K562 (cell line): ENCODE measurements at regions not wholly inside any gene's neighbourhood (a gene's known extent, or its start where the extent isn't known, plus 50 kb on each side); places are given as distances from the start of the nearest gene placed in this dataset.

Source experiments
- ATAC-seq: fragments of 200-7000 bp; cut with Tn5 transposase; 3 replicates; pipeline ENCODE4 v1.9.1; 2020; ENCODE audit warnings: moderate library complexity
- BruUV-seq: library from RNA; stranded (reverse); fragments of 400-500 nt; replicated peaks from 2 replicates; lab custom pipeline; 2021; lab: Mats Ljungman, UMichigan
- CTCF ChIA-PET: fragments of 300-600 bp; formaldehyde crosslinking; extraction: SDS; loops from one replicate; lab custom pipeline; 2021; ENCODE audit warnings: low intra/inter-chr PET ratio; lab: Yijun Ruan, JAX
- POLR2A ChIA-PET: fragments of 300-600, 350-650 bp; sonication (Branson Sonifier 250); formaldehyde crosslinking; extraction: SDS; loops from one replicate; lab custom pipeline; 2021; ENCODE audit warnings: antibody characterized with exemption, inconsistent platforms; lab: Yijun Ruan, JAX
- DNase-seq, 4 experiments: peaks; one replicate each; pipeline versions ENCODE4 v3.0.0 to v3.0.0-alpha.2; 2011 to 2018; ENCODE audit warnings: low spot score in 3 of 4, mixed read lengths in 3 of 4; ENCODE audit errors: extremely low read depth in 1 of 4
- FAIRE-seq: peaks from 2 replicates; lab custom pipeline; 2011; peaks lifted over from hg19 to GRCh38; lab: Jason Lieb, UNC
- H2AFZ ChIP-seq: 2 replicates; pipeline ENCODE4 v1.6.0; 2011; ENCODE audit warnings: low read depth, low read length, control low read depth, inconsistent platforms
- H3K27ac ChIP-seq: fragments of 200-600 bp; 3 replicates; pipeline ENCODE4 v1.8.0; 2011; ENCODE audit warnings: low read depth, mild to moderate bottlenecking, control low read depth, inconsistent platforms, low read length, moderate library complexity, mixed read lengths; ENCODE audit errors: extremely low read depth
- H3K27me3 ChIP-seq, 2 experiments: fragments of 300-600 bp in 1 of 2; 2 replicates in 1 of 2; 3 replicates in 1 of 2; pipeline versions ENCODE4 v1.6.0 to v1.8.0; 2011; ENCODE audit warnings: inconsistent platforms in 2 of 2, low read length in 2 of 2, mild to moderate bottlenecking in 1 of 2, mixed read lengths in 1 of 2, moderate library complexity in 1 of 2; ENCODE audit not compliant: control insufficient read depth in 2 of 2, insufficient read depth in 2 of 2
- H3K36me3 ChIP-seq: fragments of 300-600 bp; 3 replicates; pipeline ENCODE4 v1.8.0; 2011; ENCODE audit warnings: mild to moderate bottlenecking, low read length, inconsistent platforms; ENCODE audit not compliant: control insufficient read depth, insufficient read depth
- H3K4me1 ChIP-seq, 2 experiments: fragments of 200-600 bp in 1 of 2; replicated peaks in 1 of 2; 2 replicates in 1 of 2; 3 replicates in 1 of 2; pipeline versions ENCODE4 v1.5.1 to v1.8.0; 2011; ENCODE audit warnings: inconsistent platforms in 2 of 2, low read length in 2 of 2, mild to moderate bottlenecking in 1 of 2, mixed read lengths in 1 of 2, moderate library complexity in 1 of 2; ENCODE audit not compliant: control insufficient read depth in 2 of 2, insufficient read depth in 2 of 2
- H3K4me2 ChIP-seq: 2 replicates; pipeline ENCODE4 v1.6.1; 2011; ENCODE audit warnings: low read length, control low read depth, inconsistent platforms, mixed read lengths; ENCODE audit not compliant: insufficient read depth
- H3K4me3 ChIP-seq: fragments of 200-600 bp; sonication (generic), shearing (Covaris generic); 2 replicates; pipeline ENCODE4 v1.5.1; 2016; ENCODE audit warnings: control low read depth, inconsistent platforms
- H3K79me2 ChIP-seq: fragments of 200-600 bp; 3 replicates; pipeline ENCODE4 v1.8.0; 2011; ENCODE audit warnings: low read length, inconsistent platforms; ENCODE audit not compliant: control insufficient read depth, insufficient read depth
- H3K9ac ChIP-seq, 2 experiments: 2 replicates each; pipeline versions ENCODE4 v1.6.0 to v1.6.1; 2011; ENCODE audit warnings: low read depth in 2 of 2, low read length in 2 of 2, control low read depth in 1 of 2, inconsistent platforms in 1 of 2, mild to moderate bottlenecking in 1 of 2, mixed read lengths in 1 of 2; ENCODE audit not compliant: insufficient read depth in 1 of 2
- H3K9me1 ChIP-seq: one replicate; pipeline ENCODE4 v1.6.0; 2011; ENCODE audit warnings: inconsistent platforms, mild to moderate bottlenecking, low read length, moderate library complexity; ENCODE audit not compliant: control insufficient read depth, insufficient read depth
- H3K9me3 ChIP-seq: replicated peaks from 2 replicates; pipeline ENCODE4 v1.5.1; 2011; ENCODE audit warnings: low read depth, low read length, inconsistent platforms; ENCODE audit not compliant: control insufficient read depth, insufficient read depth
- H4K20me1 ChIP-seq: replicated peaks from 2 replicates; pipeline ENCODE4 v1.6.1; 2011; ENCODE audit warnings: low read length, inconsistent platforms, mixed read lengths; ENCODE audit not compliant: control insufficient read depth, insufficient read depth
- CREBBP ChIP-seq: IDR thresholded peaks from one replicate; pipeline ENCODE4 v1.6.1; 2012; ENCODE audit warnings: low read depth, mild to moderate bottlenecking, control low read depth, inconsistent platforms, low read length
- KAT8 ChIP-seq: fragments of 450-650 bp; IDR thresholded peaks from 2 replicates; pipeline ENCODE4 v1.6.1; 2016; ENCODE audit warnings: low read depth, mild to moderate bottlenecking
- NFXL1 ChIP-seq: fragments of 450-650 bp; formaldehyde crosslinking; IDR thresholded peaks from 2 replicates; pipeline ENCODE4 v1.4.0; 2021; ENCODE audit warnings: mild to moderate bottlenecking
- NR0B1 ChIP-seq: fragments of 450-650 bp; IDR thresholded peaks from one replicate; pipeline ENCODE4 v1.6.1; 2018; ENCODE audit warnings: mild to moderate bottlenecking, moderate library complexity; ENCODE audit not compliant: partially characterized antibody
- NR4A1 ChIP-seq, 2 experiments: fragments of 250-450 bp in 1 of 2; fragments of 450-650 bp in 1 of 2; sonication (Bioruptor Pico) in 1 of 2; IDR thresholded peaks; 2 replicates each; pipeline versions ENCODE4 v1.4.0 to v1.6.1; 2016 to 2020; ENCODE audit warnings: mild to moderate bottlenecking in 2 of 2, missing compliant biosample characterization in 1 of 2, missing genetic modification characterization in 1 of 2, moderate library complexity in 1 of 2
- PHTF2 ChIP-seq: fragments of 250-450 bp; sonication (Bioruptor Pico); IDR thresholded peaks from 2 replicates; pipeline ENCODE4 v1.5.0; 2021; ENCODE audit warnings: mild to moderate bottlenecking
- TRIM28 ChIP-seq: fragments of 450-650 bp; IDR thresholded peaks from 2 replicates; pipeline ENCODE4 v1.6.1; 2017
- ZFP30 ChIP-seq: fragments of 250-450 bp; sonication (Bioruptor Pico); IDR thresholded peaks from 2 replicates; pipeline ENCODE4 v1.8.0; 2022; ENCODE audit warnings: moderate library complexity, mild to moderate bottlenecking, inconsistent platforms, borderline replicate concordance
- ZNF764 ChIP-seq: fragments of 250-450 bp; sonication (Bioruptor Pico); IDR thresholded peaks from 2 replicates; pipeline ENCODE4 v1.4.0; 2020; ENCODE audit warnings: low read depth, mild to moderate bottlenecking, moderate library complexity
- whole genome bisulfite sequencing: fragments of 100-300 bp; shearing (Covaris generic); methylation state at CpG from one replicate; pipeline ENCODE4 v1.1.6; 2016; ENCODE audit warnings: low coverage, mixed read lengths; ENCODE audit not compliant: insufficient coverage; ENCODE audit errors: missing lambda C conversion rate; 5-methylcytosine and 5-hydroxymethylcytosine counted together
- in situ Hi-C: fragments of 300-500 bp; cut with MboI; formaldehyde crosslinking; loops from 4 replicates; pipeline ENCODE4 v1.15.0; 2018; ENCODE audit warnings: inconsistent platforms, mixed read lengths
- intact Hi-C: fragments of 100-400 bp; cut with micrococcal nuclease; formaldehyde crosslinking; loops from 2 replicates; pipeline ENCODE4 v1.14.2; 2022

DNA sequence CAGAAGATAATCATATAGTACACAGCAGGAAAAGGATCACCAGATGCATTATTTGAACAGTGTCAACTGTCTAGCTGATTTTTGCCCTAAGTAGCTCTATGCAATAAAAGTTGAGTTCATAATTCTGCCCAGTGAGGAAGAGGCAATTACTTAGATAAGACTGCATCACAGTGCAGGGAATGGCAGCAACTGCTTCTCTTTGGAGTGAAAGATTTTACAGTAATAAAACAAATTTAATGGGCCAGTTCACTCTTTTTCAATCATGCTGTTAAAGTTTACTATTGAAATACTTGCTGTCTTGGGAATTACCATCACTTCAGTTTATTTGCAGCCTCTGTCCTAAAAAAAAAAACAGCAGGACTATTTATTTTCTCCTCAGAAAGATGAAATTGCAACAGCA is 907.9 kb downstream of the ANKRD7 start (continued):
- TF ChIP-seq CREBBP (no peak), PHTF2 (CRISPR knock-in tag) (no peak), ZNF764 (no peak), NR4A1 (CRISPR knock-in tag; IDR thresholded peaks at IDR 0.05) (no peak), NR4A1 (tag; IDR thresholded peaks at IDR 0.05) (no peak), NFXL1 (CRISPR knock-in tag) (no peak)

DNA sequence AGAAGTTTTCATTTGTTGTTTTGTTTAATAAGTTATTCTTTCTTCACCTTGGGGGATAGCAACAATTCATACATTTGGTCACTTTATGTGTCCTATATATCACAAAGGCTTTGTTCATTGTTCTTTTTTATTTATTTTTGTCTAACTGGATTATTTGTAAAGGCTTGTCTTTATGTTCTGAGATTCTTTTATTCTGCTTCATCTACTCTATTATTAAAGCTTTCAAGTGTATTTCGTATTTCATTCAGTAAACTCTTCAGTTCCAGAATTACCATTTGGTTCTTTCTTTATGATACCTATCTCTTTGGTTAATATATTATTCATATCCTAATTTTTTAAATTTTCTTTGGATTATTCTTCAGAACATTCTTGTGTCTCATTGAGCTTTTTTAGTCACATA is 942.9 kb downstream of the ANKRD7 start:
- Histone ChIP-seq H3K4me1 (no peaks in the 10 kb centered on the region), H3K36me3 (no peaks in the 10 kb centered on the region), H2AFZ (no peak overlapping the region), H3K27me3 (no peaks in the 10 kb centered on the region), H3K9me1 (no peaks in the 10 kb centered on the region), H3K9me3 (no peaks in the 10 kb centered on the region; the same call in none of the 2 replicates), H3K4me2 (no peak overlapping the region), H3K9ac (no peak overlapping the region), H4K20me1 (no peaks in the 10 kb centered on the region), H3K4me3 (no peak overlapping the region), H3K79me2 (no peaks in the 10 kb centered on the region), H3K27ac (no peak overlapping the region)
- CTCF ChIA-PET: no interaction called here
- FAIRE-seq (no peak), ATAC-seq (no peak), DNase-seq (no peak)
- POLR2A ChIA-PET: no interaction called here
- in situ Hi-C loops (no loop called here), intact Hi-C loops (no loop called here)
- TF ChIP-seq TRIM28 (peak; percentile 50; the same call in 1 of the 2 replicates), ZFP30 (no peak), NR0B1 (no peak), KAT8 (no peak)
- 0% methylated on average over 1 of the region's 1 CpG for WGBS
- BruUV-seq: no TSS peak
